AG09309 (cell line): ENCODE measurements at regions not wholly inside any gene's neighbourhood (a gene's known extent, or its start where the extent isn't known, plus 50 kb on each side); places are given as distances from the start of the nearest gene placed in this dataset.

Experiments used
- DNase-seq: peaks from one replicate; pipeline ENCODE4 v3.0.0-alpha.2; 2010; ENCODE audit warnings: low read depth
- H3K4me3 ChIP-seq: 2 replicates; pipeline ENCODE4 v1.5.1; 2011; ENCODE audit warnings: mild to moderate bottlenecking, low read depth, low read length, moderate library complexity; ENCODE audit not compliant: control insufficient read depth
- TF ChIP-seq, protein P1 (sequence below): IDR thresholded peaks from 2 replicates; pipeline ENCODE4 v1.5.1; 2011; ENCODE audit warnings: mild to moderate bottlenecking, low read depth, low read length, inconsistent platforms; ENCODE audit not compliant: insufficient read depth, control insufficient read depth; ENCODE audit errors: missing control alignments

DNA sequence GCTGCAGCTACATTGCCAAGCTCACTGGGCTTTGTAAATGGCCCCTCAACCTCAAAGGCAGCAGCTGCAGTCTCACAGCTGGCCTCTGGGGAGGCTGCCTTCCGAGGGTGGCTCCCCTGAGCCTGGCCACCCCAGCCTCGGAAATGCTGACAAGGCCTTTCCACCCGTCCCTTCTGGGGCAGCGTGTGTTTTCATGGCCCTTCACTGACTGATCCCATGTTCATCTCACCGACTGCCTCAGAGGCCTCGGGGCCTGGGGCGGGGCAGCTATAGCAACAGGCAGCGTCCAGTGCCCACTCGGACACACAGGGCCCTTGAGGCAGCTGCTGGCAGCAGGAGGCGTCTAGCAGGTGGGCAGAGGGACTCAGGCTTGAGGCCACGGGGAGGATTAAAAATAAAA is 149.7 kb downstream of the GLI2 start:
- TF ChIP-seq, protein P1, sequence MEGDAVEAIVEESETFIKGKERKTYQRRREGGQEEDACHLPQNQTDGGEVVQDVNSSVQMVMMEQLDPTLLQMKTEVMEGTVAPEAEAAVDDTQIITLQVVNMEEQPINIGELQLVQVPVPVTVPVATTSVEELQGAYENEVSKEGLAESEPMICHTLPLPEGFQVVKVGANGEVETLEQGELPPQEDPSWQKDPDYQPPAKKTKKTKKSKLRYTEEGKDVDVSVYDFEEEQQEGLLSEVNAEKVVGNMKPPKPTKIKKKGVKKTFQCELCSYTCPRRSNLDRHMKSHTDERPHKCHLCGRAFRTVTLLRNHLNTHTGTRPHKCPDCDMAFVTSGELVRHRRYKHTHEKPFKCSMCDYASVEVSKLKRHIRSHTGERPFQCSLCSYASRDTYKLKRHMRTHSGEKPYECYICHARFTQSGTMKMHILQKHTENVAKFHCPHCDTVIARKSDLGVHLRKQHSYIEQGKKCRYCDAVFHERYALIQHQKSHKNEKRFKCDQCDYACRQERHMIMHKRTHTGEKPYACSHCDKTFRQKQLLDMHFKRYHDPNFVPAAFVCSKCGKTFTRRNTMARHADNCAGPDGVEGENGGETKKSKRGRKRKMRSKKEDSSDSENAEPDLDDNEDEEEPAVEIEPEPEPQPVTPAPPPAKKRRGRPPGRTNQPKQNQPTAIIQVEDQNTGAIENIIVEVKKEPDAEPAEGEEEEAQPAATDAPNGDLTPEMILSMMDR = no peak
- H3K4me3 ChIP-seq = no peak overlapping the region
- no peak for DNase-seq

- TF ChIP-seq, protein P1 = no peak
- H3K4me3 ChIP-seq = no peak overlapping the region
- DNase-seq = no peak
Measured at GRCh38 chr2:120885749-120886148, 150.1 kb downstream of the GLI2 start.

GRCh38 chr2:120886534-120887319 is 151.1 kb downstream of the GLI2 start:
- no peak overlapping the region for H3K4me3 ChIP-seq
- TF ChIP-seq, protein P1 = no peak
- no peak for DNase-seq

DNA sequence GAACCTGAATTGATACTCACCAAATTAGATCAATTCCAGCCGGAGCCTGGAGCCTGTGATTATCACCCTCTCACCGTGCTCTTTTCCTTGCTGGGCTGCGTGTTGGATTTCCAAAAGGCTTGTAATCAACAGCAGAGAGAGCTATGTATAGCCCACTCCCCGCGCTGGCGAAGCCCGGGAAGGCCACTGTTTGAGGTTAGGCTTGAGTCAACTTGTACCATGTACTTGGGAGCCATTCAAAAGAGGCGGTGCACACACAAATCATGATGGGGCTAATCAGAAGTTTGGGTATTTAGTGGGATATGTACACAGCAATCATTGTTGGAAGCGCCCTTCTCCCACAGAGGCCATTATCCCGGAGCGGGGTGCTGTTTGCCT is 151.6 kb downstream of the GLI2 start:
- no peak overlapping the region for H3K4me3 ChIP-seq
- TF ChIP-seq, protein P1 = no peak
- no peak for DNase-seq

- no peak for DNase-seq
- TF ChIP-seq, protein P1 = no peak
Measured at GRCh38 chr2:120887741-120888231, 152.1 kb downstream of the GLI2 start.

GRCh38 chr2:120888851-120889250 is 153.2 kb downstream of the GLI2 start:
- no peak for DNase-seq
- H3K4me3 ChIP-seq = no peak overlapping the region
- TF ChIP-seq, protein P1 = no peak

More at GRCh38 chr2:120887741-120888231, 152.1 kb downstream of the GLI2 start:
- no peak overlapping the region for H3K4me3 ChIP-seq
